BE2C (cell line): ENCODE measurements at regions not wholly inside any gene's neighbourhood (a gene's known extent, or its start where the extent isn't known, plus 50 kb on each side); places are given as distances from the start of the nearest gene placed in this dataset.
"Not testable (repeated sequence)": the region's sequence is repeated elsewhere in the genome, so short reads cannot be mapped to it uniquely, and the experiment has no call there.

Source experiments
- DNase-seq: peaks from one replicate; pipeline ENCODE4 v3.0.0-alpha.2; 2020
- H3K27me3 ChIP-seq: fragments of 250-450 bp; sonication (Bioruptor Pico); 2 replicates; pipeline ENCODE4 v1.5.1; 2020; ENCODE audit warnings: mild to moderate bottlenecking
- H3K36me3 ChIP-seq: fragments of 250-450 bp; sonication (Bioruptor Pico); 2 replicates; pipeline ENCODE4 v1.5.1; 2020; ENCODE audit warnings: mild to moderate bottlenecking
- H3K4me1 ChIP-seq: fragments of 250-450 bp; sonication (Bioruptor Pico); 2 replicates; pipeline ENCODE4 v1.5.1; 2020
- H3K4me3 ChIP-seq: 2 replicates; pipeline ENCODE4 v1.5.1; 2011; ENCODE audit warnings: low read depth, low read length
- H3K9me3 ChIP-seq: fragments of 250-450 bp; sonication (Bioruptor Pico); 2 replicates; pipeline ENCODE4 v1.5.1; 2020
- TF ChIP-seq, protein P1 (sequence below): IDR thresholded peaks from 2 replicates; pipeline ENCODE4 v1.5.1; 2012; ENCODE audit warnings: mild to moderate bottlenecking, low read depth, low read length

DNA sequence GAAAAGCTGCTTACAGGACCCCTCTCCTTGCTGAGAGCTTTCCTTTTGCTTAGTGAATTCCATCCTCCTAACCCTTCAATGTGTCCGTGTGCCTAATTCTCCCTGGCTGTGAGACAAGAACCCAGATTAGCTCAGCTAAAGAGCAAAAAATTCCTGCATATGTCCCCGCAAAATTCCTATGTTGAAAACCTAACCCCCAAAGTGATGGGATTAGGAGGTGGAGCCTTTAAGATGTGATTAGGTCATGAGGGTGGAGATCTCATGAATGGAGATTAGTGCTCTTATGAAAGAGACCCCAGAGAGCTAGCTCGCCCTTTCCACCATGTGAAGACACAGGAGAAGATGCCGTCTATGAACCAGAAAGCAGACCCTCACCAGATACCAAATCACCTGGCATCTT, 503.0 kb upstream of the DIAPH2 start:
- no peak overlapping the region for H3K4me3 ChIP-seq
- no peaks in the 10 kb centered on the region for H3K4me1 ChIP-seq
- no peaks in the 10 kb centered on the region for H3K9me3 ChIP-seq
- no peaks in the 10 kb centered on the region for H3K27me3 ChIP-seq
- no peaks in the 10 kb centered on the region for H3K36me3 ChIP-seq
- TF ChIP-seq, protein P1, sequence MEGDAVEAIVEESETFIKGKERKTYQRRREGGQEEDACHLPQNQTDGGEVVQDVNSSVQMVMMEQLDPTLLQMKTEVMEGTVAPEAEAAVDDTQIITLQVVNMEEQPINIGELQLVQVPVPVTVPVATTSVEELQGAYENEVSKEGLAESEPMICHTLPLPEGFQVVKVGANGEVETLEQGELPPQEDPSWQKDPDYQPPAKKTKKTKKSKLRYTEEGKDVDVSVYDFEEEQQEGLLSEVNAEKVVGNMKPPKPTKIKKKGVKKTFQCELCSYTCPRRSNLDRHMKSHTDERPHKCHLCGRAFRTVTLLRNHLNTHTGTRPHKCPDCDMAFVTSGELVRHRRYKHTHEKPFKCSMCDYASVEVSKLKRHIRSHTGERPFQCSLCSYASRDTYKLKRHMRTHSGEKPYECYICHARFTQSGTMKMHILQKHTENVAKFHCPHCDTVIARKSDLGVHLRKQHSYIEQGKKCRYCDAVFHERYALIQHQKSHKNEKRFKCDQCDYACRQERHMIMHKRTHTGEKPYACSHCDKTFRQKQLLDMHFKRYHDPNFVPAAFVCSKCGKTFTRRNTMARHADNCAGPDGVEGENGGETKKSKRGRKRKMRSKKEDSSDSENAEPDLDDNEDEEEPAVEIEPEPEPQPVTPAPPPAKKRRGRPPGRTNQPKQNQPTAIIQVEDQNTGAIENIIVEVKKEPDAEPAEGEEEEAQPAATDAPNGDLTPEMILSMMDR: no peak
- no peak for DNase-seq

DNA sequence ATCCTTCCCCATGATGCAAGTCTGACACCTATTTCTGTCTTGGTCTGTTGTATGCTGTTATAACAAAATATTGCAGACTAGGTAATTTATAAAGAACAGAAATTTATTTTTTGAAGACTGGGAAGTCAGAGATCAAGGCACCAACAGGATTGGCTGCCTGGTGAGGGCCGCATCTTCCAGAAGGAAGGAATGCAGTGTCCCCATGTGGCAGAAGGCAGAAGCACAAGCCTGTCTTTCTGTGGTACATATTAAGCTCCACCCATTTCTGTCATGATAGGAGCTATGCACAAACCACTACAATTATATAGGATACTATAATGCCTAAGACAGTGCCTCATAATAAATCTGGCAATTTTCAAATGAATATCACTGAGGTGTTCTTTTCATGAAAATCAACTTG, 502.3 kb upstream of the DIAPH2 start:
- Histone ChIP-seq H3K9me3 (no peaks in the 10 kb centered on the region), H3K4me1 (no peaks in the 10 kb centered on the region), H3K36me3 (no peaks in the 10 kb centered on the region), H3K27me3 (no peaks in the 10 kb centered on the region), H3K4me3 (no peak overlapping the region)
- TF ChIP-seq, protein P1: no peak
- no peak for DNase-seq

DNA sequence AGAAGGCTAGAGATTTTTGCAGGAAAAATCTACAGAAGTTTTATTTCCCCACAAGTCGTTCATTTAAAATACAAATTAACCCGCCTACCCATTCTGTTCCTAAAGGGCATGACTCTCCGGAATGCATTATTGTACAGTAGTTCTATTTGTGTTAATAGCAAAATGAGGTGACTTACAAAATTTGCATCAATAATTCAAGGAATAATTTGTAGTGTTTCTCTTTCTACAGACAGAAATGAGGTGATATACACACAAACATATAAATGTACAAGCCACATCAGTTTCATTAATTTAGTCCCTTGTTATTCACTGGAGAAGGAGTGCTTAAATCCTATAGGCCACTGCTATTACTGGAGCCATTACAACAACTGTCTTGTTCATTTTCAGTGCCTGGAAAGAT, 501.3 kb upstream of the DIAPH2 start:
- H3K9me3 ChIP-seq: no peaks in the 10 kb centered on the region
- H3K36me3 ChIP-seq: no peaks in the 10 kb centered on the region
- DNase-seq: no peak
- no peaks in the 10 kb centered on the region for H3K27me3 ChIP-seq
- H3K4me1 ChIP-seq: no peaks in the 10 kb centered on the region
- no peak overlapping the region for H3K4me3 ChIP-seq
- TF ChIP-seq, protein P1: no peak

DNA sequence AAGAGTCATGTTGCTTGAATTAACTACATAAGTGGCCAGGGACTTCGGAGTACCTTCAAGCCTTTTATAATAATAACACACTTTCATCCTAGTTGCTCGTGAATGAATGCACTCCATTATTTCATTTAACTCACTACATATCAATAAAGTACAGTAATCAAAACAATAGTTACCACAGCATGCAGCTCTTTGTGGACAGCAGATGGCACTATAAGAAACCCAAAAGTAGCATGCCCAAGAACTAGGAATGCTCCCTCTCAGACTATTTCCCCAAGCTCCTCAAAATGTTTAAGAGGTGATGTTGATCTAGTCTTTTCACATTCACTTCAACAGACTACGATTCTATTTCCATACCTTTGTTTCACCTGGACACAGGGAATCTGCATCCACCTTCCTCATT, 500.8 kb upstream of the DIAPH2 start:
- TF ChIP-seq, protein P1: no peak
- Histone ChIP-seq H3K9me3 (no peaks in the 10 kb centered on the region), H3K4me1 (no peaks in the 10 kb centered on the region), H3K27me3 (no peaks in the 10 kb centered on the region), H3K36me3 (no peaks in the 10 kb centered on the region), H3K4me3 (no peak overlapping the region)
- DNase-seq: no peak

DNA sequence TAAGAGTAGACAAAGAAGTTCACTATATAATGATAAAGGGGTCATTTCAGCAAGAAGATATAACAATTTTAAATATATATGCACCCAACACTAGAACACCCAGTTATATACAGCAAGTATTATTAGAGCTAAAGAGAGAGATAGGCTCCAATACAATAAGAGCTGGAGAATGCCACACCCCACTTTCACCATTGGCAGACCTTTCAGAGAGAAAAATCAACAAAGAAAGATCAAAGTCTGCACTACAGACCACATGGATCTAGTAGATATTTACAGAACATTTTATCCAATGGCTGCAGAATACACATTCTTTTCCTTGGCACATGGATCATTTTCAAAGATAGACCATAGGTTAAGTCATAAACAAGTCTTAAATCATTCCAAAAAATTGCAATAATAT, 479.7 kb upstream of the DIAPH2 start:
- Histone ChIP-seq H3K9me3 (no peaks in the 10 kb centered on the region), H3K4me1 (no peaks in the 10 kb centered on the region), H3K4me3 (no peak overlapping the region), H3K27me3 (no peaks in the 10 kb centered on the region), H3K36me3 (no peaks in the 10 kb centered on the region)
- no peak for DNase-seq
- TF ChIP-seq, protein P1: no peak

DNA sequence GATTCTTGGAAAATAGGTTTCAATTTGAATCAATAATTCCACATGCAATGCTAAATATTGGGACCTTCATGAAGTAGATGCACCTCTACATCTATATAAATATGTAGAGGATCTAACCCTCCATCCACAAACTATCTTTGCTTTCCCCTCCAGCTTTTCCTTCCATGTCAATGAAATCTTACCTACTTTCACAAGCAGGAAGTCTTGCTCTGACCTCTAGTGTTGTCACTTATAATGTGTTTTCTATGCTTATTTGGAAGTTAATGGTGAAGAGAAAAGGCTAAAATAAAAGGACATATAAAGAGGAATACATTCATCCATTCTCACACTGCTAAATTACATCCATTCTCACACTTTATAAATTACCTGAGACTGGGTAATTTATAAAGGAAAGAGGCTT, 472.7 kb upstream of the DIAPH2 start:
- Histone ChIP-seq H3K36me3 (no peaks in the 10 kb centered on the region), H3K9me3 (no peaks in the 10 kb centered on the region), H3K4me3 (no peak overlapping the region), H3K27me3 (no peaks in the 10 kb centered on the region), H3K4me1 (no peaks in the 10 kb centered on the region)
- no peak for DNase-seq
- TF ChIP-seq, protein P1: no peak

DNA sequence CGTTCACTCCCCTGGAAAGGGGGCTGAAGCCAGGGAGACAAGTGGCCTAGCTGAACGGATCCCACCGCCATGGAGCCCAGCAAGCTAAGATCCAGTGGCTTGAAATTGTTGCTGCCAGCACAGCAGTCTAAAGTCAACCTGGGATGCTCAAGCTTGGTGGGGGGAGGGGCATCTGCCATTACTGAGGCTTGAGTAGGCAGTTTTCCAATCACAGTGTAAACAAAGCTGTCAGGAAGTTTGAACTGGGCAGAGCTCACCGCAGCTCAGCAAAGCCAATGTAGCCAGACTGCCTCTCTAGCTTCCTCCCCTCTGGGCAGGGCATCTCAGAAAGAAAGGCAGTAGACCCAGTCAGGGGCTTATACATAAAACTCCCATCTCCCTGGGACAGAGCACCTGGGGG, 470.0 kb upstream of the DIAPH2 start:
- not testable (repeated sequence) for H3K4me3 ChIP-seq, H3K27me3 ChIP-seq, H3K9me3 ChIP-seq, DNase-seq, H3K36me3 ChIP-seq, H3K4me1 ChIP-seq
